Memory B cell (primary cell): ENCODE measurements at regions not wholly inside any gene's neighbourhood (a gene's known extent, or its start where the extent isn't known, plus 50 kb on each side); places are given as distances from the start of the nearest gene placed in this dataset.

Source experiments
- ATAC-seq: fragments of 150-1000 bp; cut with Tn5 transposase; 2 replicates; pipeline ENCODE4 v1.10.0; 2021; ENCODE audit warnings: low read depth, mild to moderate bottlenecking, moderate library complexity
- DNase-seq, 2 donors: peaks; one replicate each; pipeline ENCODE4 v3.0.0; 2022; ENCODE audit warnings: low spot score in 2 of 2
- H3K27ac Mint-ChIP-seq: one replicate; pipeline ENCODE4 v1.8.0; 2022; ENCODE audit warnings: mild to moderate bottlenecking, moderate library complexity, mixed read lengths
- H3K27me3 Mint-ChIP-seq: one replicate; pipeline ENCODE4 v1.8.0; 2022; ENCODE audit warnings: mixed read lengths
- H3K36me3 Mint-ChIP-seq: one replicate; pipeline ENCODE4 v1.8.0; 2022; ENCODE audit warnings: mild to moderate bottlenecking, mixed read lengths
- H3K4me1 Mint-ChIP-seq: one replicate; pipeline ENCODE4 v1.8.0; 2022; ENCODE audit warnings: mixed read lengths
- H3K4me3 Mint-ChIP-seq: one replicate; pipeline ENCODE4 v1.8.0; 2022; ENCODE audit warnings: mild to moderate bottlenecking, moderate library complexity, mixed read lengths
- H3K9me3 Mint-ChIP-seq: one replicate; pipeline ENCODE4 v1.8.0; 2022; ENCODE audit warnings: mixed read lengths

DNA sequence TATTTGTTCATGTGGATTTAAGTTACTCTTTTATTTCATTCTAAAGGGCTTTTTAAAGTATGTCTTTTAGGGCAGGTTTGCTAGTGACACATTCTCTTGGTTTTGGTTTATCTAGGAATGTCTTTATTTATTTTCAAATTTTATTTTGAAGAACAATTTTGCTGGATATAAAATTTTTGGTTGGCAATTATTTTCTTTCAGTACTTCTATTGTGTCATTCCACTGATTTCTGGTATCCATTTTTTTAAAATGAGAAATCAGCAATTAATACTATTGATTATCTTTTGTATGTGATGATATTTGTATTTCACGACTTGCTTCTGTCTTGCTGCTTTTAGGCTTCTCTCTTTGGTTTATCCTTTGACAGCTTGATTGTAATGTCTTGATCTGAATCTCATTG lies 756.3 kb downstream of the INHBA start:
- H3K27ac Mint-ChIP-seq, result no peak overlapping the region
- no peaks in the 10 kb centered on the region for H3K27me3 Mint-ChIP-seq
- H3K9me3 Mint-ChIP-seq, result peaks cover 11% of the 10 kb centered on the region
- DNase-seq (no peak), ATAC-seq (no peak)
- H3K36me3 Mint-ChIP-seq, result no peaks in the 10 kb centered on the region
- no peaks in the 10 kb centered on the region for H3K4me1 Mint-ChIP-seq
- no peak overlapping the region for H3K4me3 Mint-ChIP-seq

DNA sequence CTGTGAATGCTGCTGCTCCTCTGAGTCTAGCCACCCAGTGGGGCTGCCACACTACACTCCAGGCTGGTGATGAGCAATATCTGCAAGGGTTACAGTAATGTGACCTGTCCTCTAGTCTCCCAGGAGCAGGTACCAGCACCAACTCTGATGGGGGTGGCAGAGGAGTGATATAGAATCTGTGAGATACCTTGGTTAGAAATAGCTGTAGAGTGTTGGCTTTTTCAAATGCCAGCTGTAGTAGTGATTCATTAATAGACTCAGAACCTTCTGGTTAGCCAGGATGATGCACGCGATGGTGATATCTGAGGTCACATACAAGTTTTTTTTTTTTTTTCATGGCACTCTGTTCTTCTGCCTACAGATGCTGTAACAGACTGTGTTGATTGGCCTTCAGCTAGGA lies 757.1 kb downstream of the INHBA start:
- no peaks in the 10 kb centered on the region for H3K27me3 Mint-ChIP-seq
- H3K9me3 Mint-ChIP-seq, result peaks cover 13% of the 10 kb centered on the region
- H3K4me1 Mint-ChIP-seq, result no peaks in the 10 kb centered on the region
- no peak for ATAC-seq
- no peak for DNase-seq
- H3K36me3 Mint-ChIP-seq, result no peaks in the 10 kb centered on the region
- H3K4me3 Mint-ChIP-seq, result no peak overlapping the region
- H3K27ac Mint-ChIP-seq, result no peak overlapping the region

DNA sequence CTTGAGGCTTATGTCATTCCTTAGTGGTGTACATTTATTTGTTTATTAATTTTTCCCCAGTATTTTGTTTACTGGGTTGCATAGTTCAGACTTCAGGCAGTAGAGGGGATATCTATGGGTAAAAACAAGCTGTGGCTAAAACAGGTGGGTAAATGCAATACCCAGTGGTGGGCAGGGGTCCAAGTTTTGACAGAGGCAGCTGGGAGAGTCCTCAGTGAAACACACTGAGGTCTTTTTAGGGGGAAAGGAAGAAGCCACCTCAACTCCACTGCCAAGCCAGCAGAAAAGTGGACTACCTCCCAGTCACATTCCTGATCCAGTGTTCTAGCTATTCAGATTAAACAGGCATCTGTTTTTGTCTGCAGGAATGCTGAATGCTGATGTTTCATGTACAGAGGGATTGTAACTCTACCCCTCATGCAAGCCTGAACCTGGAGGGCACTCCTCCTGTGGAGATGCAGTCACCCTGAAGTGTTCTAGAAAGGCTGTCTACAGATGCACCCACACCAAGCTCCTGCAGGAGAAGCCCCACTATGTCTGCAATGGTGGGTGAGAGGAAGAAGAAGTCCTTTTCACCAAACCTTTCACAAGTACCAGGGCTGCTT lies 757.8 kb downstream of the INHBA start:
- Mint-ChIP-seq H3K9me3 (peaks cover 14% of the 10 kb centered on the region), H3K27ac (no peak overlapping the region), H3K27me3 (no peaks in the 10 kb centered on the region), H3K36me3 (no peaks in the 10 kb centered on the region), H3K4me1 (no peaks in the 10 kb centered on the region), H3K4me3 (no peak overlapping the region)
- ATAC-seq (no peak), DNase-seq (no peak)

DNA sequence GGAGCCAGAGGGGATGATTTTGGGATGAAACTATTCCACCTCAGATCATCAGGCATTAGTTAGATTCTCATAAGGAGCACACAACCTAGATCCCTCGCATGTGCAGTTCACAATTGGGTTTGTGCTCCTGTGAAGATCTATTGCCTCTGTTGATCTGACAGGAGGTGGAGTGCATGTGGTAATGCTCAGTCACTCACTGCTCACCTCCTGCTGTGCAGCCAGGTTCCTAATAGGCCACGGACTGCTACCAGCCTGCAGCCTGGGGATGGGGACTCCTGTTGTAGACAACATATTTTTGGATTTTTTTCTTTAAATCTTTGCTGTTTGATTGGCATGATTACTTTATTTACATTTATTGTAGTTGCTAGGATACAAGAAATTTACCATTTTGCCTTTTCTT lies 765.0 kb downstream of the INHBA start:
- Mint-ChIP-seq H3K9me3 (peaks cover 8% of the 10 kb centered on the region), H3K4me1 (no peaks in the 10 kb centered on the region), H3K4me3 (no peak overlapping the region), H3K36me3 (no peaks in the 10 kb centered on the region), H3K27me3 (no peaks in the 10 kb centered on the region), H3K27ac (no peak overlapping the region)
- DNase-seq (no peak), ATAC-seq (no peak)

DNA sequence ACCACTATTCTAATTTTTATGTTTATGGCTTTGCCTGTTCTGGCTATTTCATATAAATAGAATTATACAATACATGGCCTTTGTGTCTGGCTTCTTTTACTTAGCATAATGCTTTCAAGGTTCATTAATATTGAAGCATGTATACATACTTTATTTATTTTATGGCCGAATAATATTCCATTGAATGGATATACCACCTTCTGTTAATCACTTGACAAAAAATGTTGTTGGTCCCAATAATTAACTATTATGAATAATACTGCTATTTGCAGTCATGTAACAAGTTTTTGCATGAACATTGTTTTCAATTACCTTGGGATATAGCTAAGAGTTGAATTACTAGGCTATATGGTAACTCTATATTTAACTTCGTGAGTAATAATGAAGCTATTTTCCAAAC lies 767.5 kb downstream of the INHBA start:
- DNase-seq (no peak), ATAC-seq (no peak)
- no peak overlapping the region for H3K27ac Mint-ChIP-seq
- no peak overlapping the region for H3K4me3 Mint-ChIP-seq
- no peaks in the 10 kb centered on the region for H3K36me3 Mint-ChIP-seq
- peaks cover 8% of the 10 kb centered on the region for H3K9me3 Mint-ChIP-seq
- no peaks in the 10 kb centered on the region for H3K27me3 Mint-ChIP-seq
- no peaks in the 10 kb centered on the region for H3K4me1 Mint-ChIP-seq

DNA sequence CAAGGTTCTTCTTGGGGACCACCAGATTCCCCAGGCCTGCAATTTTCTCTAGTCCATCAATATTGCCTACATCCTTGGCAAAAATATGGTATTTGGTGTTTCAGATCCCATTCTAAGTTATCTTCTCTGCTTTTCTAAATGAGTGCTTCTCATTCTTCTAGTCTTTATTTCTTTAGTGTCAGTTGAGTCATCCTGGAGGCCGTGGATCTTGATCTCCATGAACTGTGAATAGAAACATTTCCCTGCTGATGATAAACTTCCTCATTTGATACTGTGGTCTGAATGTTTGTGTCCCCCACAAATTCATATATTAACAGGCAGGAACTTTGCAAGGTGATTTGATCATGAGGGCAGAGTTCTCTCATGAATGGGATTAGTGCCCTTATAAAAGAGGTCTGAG lies 779.3 kb downstream of the INHBA start:
- no peak for DNase-seq
- no peaks in the 10 kb centered on the region for H3K27me3 Mint-ChIP-seq
- no peak overlapping the region for H3K4me3 Mint-ChIP-seq
- no peak overlapping the region for H3K27ac Mint-ChIP-seq
- H3K36me3 Mint-ChIP-seq, result no peaks in the 10 kb centered on the region
- no peaks in the 10 kb centered on the region for H3K4me1 Mint-ChIP-seq
- H3K9me3 Mint-ChIP-seq, result peaks cover 1% of the 10 kb centered on the region
- ATAC-seq, result no peak

DNA sequence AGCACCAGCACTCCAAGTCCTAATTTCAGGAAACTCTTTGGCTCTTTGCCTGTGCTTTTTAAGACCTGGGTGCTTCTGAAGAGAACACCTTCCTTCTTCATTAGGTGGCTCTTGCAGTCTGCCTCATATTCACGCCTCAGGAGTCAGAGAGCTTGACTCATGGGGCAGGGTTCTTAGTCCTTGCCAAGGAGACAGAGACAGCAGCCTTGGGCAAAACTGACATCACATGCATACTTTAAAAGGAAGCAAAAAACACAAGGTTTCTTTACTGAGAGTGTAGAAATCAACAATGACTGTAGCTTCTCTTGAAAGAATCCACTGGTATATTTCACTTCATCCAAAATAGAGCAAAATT lies 780.6 kb downstream of the INHBA start:
- no peak for DNase-seq

DNA sequence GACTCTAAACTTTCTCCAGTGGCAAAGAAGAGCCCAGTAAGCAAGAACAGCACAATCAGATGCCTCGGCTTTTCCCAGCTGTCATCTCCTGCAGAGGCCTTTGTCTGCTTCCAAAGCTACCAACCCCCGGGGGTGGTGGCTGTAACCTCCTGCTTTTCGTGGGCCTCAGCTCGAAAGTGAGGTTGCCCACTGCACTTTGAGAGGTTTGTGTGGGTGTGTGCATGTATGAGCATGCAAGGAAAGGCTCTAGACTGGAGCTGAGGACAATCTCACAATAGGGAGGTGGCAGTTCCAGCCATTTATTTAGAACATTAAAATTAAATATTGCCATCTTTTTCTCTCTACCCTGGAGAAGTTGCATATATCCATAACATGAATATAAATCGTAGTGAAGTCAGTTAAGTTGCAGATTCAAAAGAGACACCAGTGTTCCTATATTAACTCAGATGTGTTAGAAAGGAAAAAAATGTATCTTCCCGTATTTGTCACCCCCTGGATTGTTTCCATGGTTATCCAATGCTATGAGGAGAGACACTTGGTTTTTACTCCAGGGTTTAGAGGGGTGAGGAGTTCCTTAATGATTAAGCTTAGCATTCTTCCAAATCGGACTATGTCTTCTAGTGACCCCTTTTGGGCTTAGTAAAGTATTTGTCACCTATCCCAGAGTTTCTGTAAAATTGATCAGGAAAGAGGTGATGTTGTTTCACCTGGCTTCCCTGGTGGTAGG lies 781.1 kb downstream of the INHBA start:
- DNase-seq (no peak), ATAC-seq (no peak)
- Mint-ChIP-seq H3K27me3 (no peaks in the 10 kb centered on the region), H3K36me3 (no peaks in the 10 kb centered on the region), H3K4me1 (no peaks in the 10 kb centered on the region), H3K4me3 (no peak overlapping the region), H3K9me3 (peaks cover 1% of the 10 kb centered on the region), H3K27ac (no peak overlapping the region)

More for the DNA sequence above, 780.6 kb downstream of the INHBA start:
- no peak for ATAC-seq
- Mint-ChIP-seq H3K36me3 (no peaks in the 10 kb centered on the region), H3K27ac (no peak overlapping the region), H3K4me1 (no peaks in the 10 kb centered on the region), H3K4me3 (no peak overlapping the region), H3K9me3 (peaks cover 1% of the 10 kb centered on the region), H3K27me3 (no peaks in the 10 kb centered on the region)

DNA sequence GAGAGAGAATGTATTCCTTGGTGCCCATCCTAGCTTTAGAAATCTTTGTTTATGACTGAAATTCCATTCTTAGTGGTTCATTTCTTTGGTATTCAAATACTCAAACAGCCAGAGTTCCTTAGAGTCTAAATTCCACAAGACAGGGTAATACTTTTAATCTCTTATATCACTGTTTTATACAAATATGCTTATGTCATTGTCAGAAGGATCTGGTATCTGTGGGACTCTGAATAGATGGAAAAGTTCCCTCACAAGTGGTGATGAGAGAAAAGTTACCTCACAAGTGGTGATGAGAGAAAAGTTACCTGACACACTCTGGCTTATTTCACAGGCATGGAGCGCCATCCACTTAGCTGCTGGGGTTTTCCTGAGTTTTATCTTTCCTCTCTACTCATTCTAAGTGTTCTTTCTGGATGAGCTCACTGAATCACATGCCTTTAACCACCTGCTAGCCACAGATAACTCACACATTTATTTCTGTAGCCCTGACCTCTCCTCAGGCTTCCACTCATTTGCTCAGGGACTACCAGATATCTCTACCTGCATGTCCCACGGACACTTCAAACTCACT lies 784.0 kb downstream of the SUGCT start:
- Mint-ChIP-seq H3K9me3 (peaks cover 1% of the 10 kb centered on the region), H3K27ac (no peak overlapping the region), H3K4me1 (no peaks in the 10 kb centered on the region), H3K36me3 (no peaks in the 10 kb centered on the region), H3K27me3 (no peaks in the 10 kb centered on the region), H3K4me3 (no peak overlapping the region)
- DNase-seq, result no peak
- no peak for ATAC-seq

DNA sequence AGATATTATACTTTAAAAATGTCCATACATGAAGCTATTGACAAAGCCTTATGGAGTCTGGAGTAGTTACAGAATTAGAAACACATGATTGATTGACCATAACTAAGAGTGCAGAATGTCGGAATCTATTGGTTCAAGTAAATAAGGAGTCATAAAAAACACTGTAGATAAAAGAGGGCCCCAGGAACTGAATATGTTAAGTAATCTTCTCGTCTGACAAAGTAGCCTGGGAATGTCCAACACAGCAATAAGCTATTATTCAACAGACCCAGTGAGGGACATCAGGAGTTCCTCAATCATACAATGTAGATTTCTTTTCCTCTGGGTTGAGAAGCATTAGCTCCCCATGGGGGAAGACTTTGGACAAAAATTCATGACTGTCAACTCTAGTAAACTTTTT lies 782.0 kb downstream of the SUGCT start:
- H3K36me3 Mint-ChIP-seq, result no peaks in the 10 kb centered on the region
- no peak overlapping the region for H3K27ac Mint-ChIP-seq
- no peaks in the 10 kb centered on the region for H3K4me1 Mint-ChIP-seq
- no peaks in the 10 kb centered on the region for H3K27me3 Mint-ChIP-seq
- H3K9me3 Mint-ChIP-seq, result no peaks in the 10 kb centered on the region
- H3K4me3 Mint-ChIP-seq, result no peak overlapping the region
- ATAC-seq (no peak), DNase-seq (no peak)

DNA sequence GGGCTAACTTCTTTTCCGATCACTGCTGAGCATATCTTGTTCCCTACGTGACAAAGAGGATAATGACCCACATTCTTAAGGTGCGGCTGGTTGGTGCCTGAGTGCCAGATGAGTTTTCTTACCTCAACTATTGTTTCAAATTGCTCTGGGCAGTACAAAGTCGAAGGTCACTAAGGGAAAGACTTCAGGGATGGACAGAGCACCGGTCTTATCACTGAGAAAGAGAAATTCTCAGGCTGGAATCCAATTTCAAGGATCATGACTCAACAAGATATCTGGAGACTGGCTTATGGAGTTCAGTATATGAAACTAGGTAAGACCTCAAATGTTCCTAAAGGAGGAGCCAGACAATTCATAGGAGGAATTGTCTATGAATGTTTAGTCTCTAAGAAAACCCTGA lies 780.3 kb downstream of the SUGCT start:
- no peak overlapping the region for H3K27ac Mint-ChIP-seq
- H3K36me3 Mint-ChIP-seq, result no peaks in the 10 kb centered on the region
- no peak for DNase-seq
- no peak overlapping the region for H3K4me3 Mint-ChIP-seq
- no peaks in the 10 kb centered on the region for H3K4me1 Mint-ChIP-seq
- H3K27me3 Mint-ChIP-seq, result no peaks in the 10 kb centered on the region
- ATAC-seq, result no peak
- no peaks in the 10 kb centered on the region for H3K9me3 Mint-ChIP-seq
